ENCODE measurements at regions not wholly inside any gene's neighbourhood (a gene's known extent, or its start where the extent isn't known, plus 50 kb on each side); places are given as distances from the start of the nearest gene placed in this dataset.

DNA sequence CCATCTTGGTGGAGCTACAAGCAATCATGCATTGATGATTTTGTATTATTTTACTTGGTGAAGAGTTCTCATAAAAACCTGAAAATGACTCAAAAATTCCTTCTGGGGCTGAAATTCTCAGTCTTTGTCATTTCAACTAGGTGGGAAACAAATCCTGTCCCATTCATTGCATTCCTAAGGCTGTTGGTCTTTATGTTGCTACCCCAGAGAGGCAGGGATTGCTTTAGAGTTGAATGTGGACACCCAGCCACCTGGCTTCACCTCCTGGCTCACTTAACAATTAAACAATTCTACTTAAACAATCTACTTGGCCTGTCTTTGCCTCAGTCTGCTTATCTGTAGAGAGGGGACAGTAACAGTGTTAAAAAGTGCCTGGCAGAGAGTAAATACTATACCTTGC, 117.3 kb upstream of the UBE3A start:
- TF ChIP-seq, protein P1, sequence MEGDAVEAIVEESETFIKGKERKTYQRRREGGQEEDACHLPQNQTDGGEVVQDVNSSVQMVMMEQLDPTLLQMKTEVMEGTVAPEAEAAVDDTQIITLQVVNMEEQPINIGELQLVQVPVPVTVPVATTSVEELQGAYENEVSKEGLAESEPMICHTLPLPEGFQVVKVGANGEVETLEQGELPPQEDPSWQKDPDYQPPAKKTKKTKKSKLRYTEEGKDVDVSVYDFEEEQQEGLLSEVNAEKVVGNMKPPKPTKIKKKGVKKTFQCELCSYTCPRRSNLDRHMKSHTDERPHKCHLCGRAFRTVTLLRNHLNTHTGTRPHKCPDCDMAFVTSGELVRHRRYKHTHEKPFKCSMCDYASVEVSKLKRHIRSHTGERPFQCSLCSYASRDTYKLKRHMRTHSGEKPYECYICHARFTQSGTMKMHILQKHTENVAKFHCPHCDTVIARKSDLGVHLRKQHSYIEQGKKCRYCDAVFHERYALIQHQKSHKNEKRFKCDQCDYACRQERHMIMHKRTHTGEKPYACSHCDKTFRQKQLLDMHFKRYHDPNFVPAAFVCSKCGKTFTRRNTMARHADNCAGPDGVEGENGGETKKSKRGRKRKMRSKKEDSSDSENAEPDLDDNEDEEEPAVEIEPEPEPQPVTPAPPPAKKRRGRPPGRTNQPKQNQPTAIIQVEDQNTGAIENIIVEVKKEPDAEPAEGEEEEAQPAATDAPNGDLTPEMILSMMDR (conservative IDR thresholded peaks at IDR 0.05; ENCODE audit: low read depth in 2 of 2): no peak
- no peak for TF ChIP-seq EZH2phosphoT487 (IDR thresholded peaks at IDR 0.05; ENCODE audit: unreplicated experiment)
- no peak for TF ChIP-seq EZH2 (IDR thresholded peaks at IDR 0.05; ENCODE audit: low read depth, unreplicated experiment)
- no peak for TF ChIP-seq CREB1 (CRISPR knock-in tag; IDR thresholded peaks at IDR 0.05; ENCODE audit: low read depth)
- no peak for TF ChIP-seq POLR2AphosphoS5 (IDR thresholded peaks at IDR 0.05; ENCODE audit: low read depth)
- TF ChIP-seq, protein P2, sequence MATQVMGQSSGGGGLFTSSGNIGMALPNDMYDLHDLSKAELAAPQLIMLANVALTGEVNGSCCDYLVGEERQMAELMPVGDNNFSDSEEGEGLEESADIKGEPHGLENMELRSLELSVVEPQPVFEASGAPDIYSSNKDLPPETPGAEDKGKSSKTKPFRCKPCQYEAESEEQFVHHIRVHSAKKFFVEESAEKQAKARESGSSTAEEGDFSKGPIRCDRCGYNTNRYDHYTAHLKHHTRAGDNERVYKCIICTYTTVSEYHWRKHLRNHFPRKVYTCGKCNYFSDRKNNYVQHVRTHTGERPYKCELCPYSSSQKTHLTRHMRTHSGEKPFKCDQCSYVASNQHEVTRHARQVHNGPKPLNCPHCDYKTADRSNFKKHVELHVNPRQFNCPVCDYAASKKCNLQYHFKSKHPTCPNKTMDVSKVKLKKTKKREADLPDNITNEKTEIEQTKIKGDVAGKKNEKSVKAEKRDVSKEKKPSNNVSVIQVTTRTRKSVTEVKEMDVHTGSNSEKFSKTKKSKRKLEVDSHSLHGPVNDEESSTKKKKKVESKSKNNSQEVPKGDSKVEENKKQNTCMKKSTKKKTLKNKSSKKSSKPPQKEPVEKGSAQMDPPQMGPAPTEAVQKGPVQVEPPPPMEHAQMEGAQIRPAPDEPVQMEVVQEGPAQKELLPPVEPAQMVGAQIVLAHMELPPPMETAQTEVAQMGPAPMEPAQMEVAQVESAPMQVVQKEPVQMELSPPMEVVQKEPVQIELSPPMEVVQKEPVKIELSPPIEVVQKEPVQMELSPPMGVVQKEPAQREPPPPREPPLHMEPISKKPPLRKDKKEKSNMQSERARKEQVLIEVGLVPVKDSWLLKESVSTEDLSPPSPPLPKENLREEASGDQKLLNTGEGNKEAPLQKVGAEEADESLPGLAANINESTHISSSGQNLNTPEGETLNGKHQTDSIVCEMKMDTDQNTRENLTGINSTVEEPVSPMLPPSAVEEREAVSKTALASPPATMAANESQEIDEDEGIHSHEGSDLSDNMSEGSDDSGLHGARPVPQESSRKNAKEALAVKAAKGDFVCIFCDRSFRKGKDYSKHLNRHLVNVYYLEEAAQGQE (IDR thresholded peaks at IDR 0.05; ENCODE audit: unreplicated experiment): no peak
- no peak for TF ChIP-seq ZNF114 (CRISPR knock-in tag; IDR thresholded peaks at IDR 0.05)
- TF ChIP-seq, protein P3, sequence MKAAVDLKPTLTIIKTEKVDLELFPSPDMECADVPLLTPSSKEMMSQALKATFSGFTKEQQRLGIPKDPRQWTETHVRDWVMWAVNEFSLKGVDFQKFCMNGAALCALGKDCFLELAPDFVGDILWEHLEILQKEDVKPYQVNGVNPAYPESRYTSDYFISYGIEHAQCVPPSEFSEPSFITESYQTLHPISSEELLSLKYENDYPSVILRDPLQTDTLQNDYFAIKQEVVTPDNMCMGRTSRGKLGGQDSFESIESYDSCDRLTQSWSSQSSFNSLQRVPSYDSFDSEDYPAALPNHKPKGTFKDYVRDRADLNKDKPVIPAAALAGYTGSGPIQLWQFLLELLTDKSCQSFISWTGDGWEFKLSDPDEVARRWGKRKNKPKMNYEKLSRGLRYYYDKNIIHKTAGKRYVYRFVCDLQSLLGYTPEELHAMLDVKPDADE (IDR thresholded peaks at IDR 0.05): no peak
- TF ChIP-seq ZNF331 (CRISPR knock-in tag; IDR thresholded peaks at IDR 0.05; ENCODE audit: low read depth): no peak

Measured in GM23338 (cell line).